Body of pancreas (tissue), 4 donors: ENCODE measurements at regions not wholly inside any gene's neighbourhood (a gene's known extent, or its start where the extent isn't known, plus 50 kb on each side); places are given as distances from the start of the nearest gene placed in this dataset.

Experiments used
- ATAC-seq: fragments of 150-250 bp; one replicate; pipeline ENCODE4 v1.9.1; 2016
- DNase-seq, 4 donors: peaks; one replicate each; pipeline ENCODE4 v3.0.0-alpha.2; 2019
- H3K27ac ChIP-seq, 4 donors: fragments of 200-600 bp; sonication (generic); 1 replicate in 3 of 4; 2 replicates in 1 of 4; pipeline versions ENCODE4 v1.5.1 to v1.6.1; 2016 to 2019; ENCODE audit warnings: mild to moderate bottlenecking in 1 of 4, mixed read lengths in 1 of 4, moderate library complexity in 1 of 4
- H3K27me3 ChIP-seq, 2 donors: fragments of 200-600 bp; sonication (generic); one replicate each; pipeline ENCODE4 v1.6.0; 2016; ENCODE audit warnings: mild to moderate bottlenecking in 1 of 2
- H3K36me3 ChIP-seq, 2 donors: fragments of 200-600 bp; sonication (generic); replicated peaks in 1 of 2; 2 replicates each; pipeline ENCODE4 v1.5.1; 2016; ENCODE audit warnings: low read depth in 2 of 2; ENCODE audit not compliant: insufficient read depth in 1 of 2
- H3K4me1 ChIP-seq: fragments of 200-600 bp; sonication (generic); one replicate; pipeline ENCODE4 v1.6.0; 2016
- H3K4me3 ChIP-seq, 2 donors: fragments of 200-600 bp; sonication (generic); 1 replicate in 1 of 2; 2 replicates in 1 of 2; pipeline ENCODE4 v1.5.1; 2016 to 2019
- H3K9me3 ChIP-seq, 3 donors: fragments of 200-600 bp; sonication (generic); 1 replicate in 2 of 3; 2 replicates in 1 of 3; pipeline ENCODE4 v1.5.1; 2016
- POLR2A ChIP-seq, 3 donors: fragments of 450-650 bp; IDR thresholded peaks; one replicate each; pipeline ENCODE4 v1.6.1; 2016; ENCODE audit warnings: antibody characterized with exemption in 3 of 3, mild to moderate bottlenecking in 2 of 3
- WGBS, 2 donors: methylation state at CpG; one replicate each; pipeline ENCODE4 v1.1.5; 2017; 5-methylcytosine and 5-hydroxymethylcytosine counted together
- intact Hi-C: fragments of 100-400 bp; cut with DNase I; formaldehyde crosslinking; loops from one replicate; pipeline ENCODE4 v1.15.1; 2023
- TF ChIP-seq, protein P1 (sequence below), 7 experiments: fragments of 450-650 bp in 4 of 7; fragments of 200-600 bp in 3 of 7; sonication (generic) in 3 of 7; IDR thresholded peaks; one replicate each; pipeline ENCODE4 v1.5.1; 2016 to 2019; ENCODE audit warnings: antibody characterized with exemption in 7 of 7

DNA sequence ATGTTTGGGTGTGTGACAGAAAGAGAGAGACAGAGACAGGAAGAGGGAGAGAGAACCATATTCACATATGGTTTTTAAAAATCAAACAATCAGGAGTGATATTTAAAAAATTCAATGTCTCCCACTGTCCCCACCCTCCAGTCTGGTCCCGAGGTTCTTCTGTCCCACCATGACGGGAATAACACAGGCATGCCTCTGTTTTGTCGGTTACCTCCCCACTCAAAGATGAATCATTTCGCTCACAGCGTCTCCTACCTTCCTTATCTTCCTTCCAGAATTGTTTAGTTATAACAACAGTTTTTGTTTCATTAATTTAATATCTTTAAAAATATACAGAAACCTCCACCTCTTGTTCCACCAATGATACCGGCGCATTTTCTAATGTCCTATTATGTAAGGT, 113.0 kb downstream of the KCNF1 start:
- H3K4me3 ChIP-seq, result no peak overlapping the region
- TF ChIP-seq, protein P1, sequence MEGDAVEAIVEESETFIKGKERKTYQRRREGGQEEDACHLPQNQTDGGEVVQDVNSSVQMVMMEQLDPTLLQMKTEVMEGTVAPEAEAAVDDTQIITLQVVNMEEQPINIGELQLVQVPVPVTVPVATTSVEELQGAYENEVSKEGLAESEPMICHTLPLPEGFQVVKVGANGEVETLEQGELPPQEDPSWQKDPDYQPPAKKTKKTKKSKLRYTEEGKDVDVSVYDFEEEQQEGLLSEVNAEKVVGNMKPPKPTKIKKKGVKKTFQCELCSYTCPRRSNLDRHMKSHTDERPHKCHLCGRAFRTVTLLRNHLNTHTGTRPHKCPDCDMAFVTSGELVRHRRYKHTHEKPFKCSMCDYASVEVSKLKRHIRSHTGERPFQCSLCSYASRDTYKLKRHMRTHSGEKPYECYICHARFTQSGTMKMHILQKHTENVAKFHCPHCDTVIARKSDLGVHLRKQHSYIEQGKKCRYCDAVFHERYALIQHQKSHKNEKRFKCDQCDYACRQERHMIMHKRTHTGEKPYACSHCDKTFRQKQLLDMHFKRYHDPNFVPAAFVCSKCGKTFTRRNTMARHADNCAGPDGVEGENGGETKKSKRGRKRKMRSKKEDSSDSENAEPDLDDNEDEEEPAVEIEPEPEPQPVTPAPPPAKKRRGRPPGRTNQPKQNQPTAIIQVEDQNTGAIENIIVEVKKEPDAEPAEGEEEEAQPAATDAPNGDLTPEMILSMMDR (IDR thresholded peaks at IDR 0.05), result no peak
- TF ChIP-seq POLR2A (IDR thresholded peaks at IDR 0.05), result no peak
- no peaks in the 10 kb centered on the region for H3K9me3 ChIP-seq
- ATAC-seq (no peak), DNase-seq (no peak)
- 66 to 71% methylated on average over 7 of the region's 7 CpGs for WGBS, 2 donors
- peak overlapping the region in 3 of 4 donors; percentile 52 to 72 (median 55) for H3K27ac ChIP-seq
- no peaks in the 10 kb centered on the region for H3K27me3 ChIP-seq
- no peaks in the 10 kb centered on the region for H3K36me3 ChIP-seq
- peaks cover 12% of the 10 kb centered on the region for H3K4me1 ChIP-seq
- intact Hi-C loops, result no loop called here

DNA sequence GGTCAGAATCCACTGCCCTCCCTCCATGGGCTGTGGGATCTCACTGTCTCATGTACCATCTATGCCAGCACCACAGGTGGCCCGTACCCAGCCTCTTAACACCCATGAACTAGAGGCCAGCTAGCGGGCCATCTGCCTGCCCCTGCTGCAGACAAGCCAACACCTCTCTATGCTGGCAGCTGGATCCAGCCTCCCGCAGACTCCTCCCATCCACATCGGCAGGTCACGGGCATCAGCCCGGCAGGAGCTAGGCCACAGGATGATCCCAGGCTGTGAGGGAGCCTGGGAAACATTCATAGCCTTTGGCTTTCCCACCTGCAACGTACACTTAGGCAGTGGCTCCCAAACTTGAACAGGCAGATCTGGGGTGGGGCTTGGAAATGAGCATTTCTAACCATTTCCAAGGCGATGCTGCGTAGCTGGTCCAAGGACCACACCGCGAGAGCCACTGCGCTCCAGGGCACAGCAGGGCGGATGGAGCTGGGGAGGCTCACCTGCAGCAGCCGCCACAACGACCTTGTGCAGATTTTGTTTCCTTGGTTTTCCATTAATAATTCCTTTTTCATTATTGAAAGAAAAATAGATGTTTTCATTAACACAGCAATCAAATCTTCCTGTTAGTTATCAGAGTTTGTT, 114.7 kb downstream of the KCNF1 start:
- Histone ChIP-seq H3K9me3 (no peaks in the 10 kb centered on the region), H3K4me1 (peaks cover 25% of the 10 kb centered on the region), H3K27me3 (no peaks in the 10 kb centered on the region), H3K36me3 (no peaks in the 10 kb centered on the region), H3K27ac (no peak overlapping the region), H3K4me3 (no peak overlapping the region)
- TF ChIP-seq, protein P1 (IDR thresholded peaks at IDR 0.05), result no peak
- intact Hi-C loops, result no loop called here
- ATAC-seq, result no peak
- DNase-seq, result no peak
- 89 to 90% methylated on average over 9 to 15 of the region's 15 CpGs for WGBS, 2 donors

DNA sequence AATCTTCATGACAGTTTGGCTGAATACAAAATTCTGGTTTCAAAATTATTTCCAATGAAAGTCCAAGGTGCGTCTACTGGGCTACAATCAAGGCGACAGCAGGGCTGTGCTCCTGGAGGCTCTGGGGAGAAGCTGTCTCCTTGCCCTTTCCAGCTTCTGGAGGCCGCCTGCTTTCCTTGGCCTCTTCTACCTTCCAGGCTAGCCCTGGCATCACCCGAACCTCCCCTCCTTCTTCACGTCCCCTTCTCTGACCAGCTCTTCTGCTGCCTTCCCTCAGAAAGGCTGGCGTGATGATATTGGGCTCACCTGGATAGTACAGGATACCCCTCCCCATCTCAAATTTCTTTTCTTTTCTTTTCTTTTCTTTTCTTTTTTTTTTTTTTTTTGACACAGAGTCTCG, 115.5 kb downstream of the KCNF1 start:
- Histone ChIP-seq H3K27me3 (no peaks in the 10 kb centered on the region), H3K36me3 (no peaks in the 10 kb centered on the region), H3K27ac (no peak overlapping the region), H3K4me3 (no peak overlapping the region), H3K4me1 (peaks cover 28% of the 10 kb centered on the region), H3K9me3 (no peaks in the 10 kb centered on the region)
- ATAC-seq (no peak), DNase-seq (no peak)
- 92 to 95% methylated on average over 6 to 7 of the region's 7 CpGs for WGBS, 2 donors
- intact Hi-C loops, result no loop called here
- no peak for TF ChIP-seq POLR2A (IDR thresholded peaks at IDR 0.05)
- TF ChIP-seq, protein P1 (IDR thresholded peaks at IDR 0.05), result no peak

DNA sequence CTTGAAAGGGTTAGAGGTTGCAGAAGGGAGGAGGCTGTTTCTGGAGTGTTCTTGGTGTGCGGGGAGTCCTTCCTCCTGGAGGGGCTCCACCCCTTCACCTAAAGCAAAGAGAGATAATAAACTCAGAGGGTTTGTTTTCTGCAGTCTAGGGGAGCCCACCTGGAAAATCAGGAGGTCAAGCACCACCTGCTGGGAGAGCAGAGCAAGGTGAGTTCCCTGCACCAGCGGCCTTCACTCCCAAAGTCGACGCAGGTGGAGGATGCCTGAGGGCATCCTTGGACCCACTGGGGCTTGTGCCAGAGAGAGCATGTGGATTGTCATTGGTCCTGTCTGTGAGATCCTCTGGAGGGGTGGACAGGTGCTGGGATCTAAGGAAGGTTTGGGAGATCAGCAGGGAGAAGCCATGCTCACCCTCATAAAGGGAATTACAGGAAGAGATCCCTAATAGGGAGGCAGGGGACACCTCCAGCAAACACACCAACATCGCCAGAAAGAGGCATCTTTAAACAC, 116.7 kb downstream of the KCNF1 start:
- Histone ChIP-seq H3K9me3 (no peaks in the 10 kb centered on the region), H3K27me3 (no peaks in the 10 kb centered on the region), H3K27ac (no peak overlapping the region), H3K36me3 (no peaks in the 10 kb centered on the region), H3K4me1 (peaks cover 28% of the 10 kb centered on the region), H3K4me3 (no peak overlapping the region)
- intact Hi-C loops, result no loop called here
- DNase-seq, result peak in 1 of 4 donors; percentile 21
- no peak for TF ChIP-seq POLR2A (IDR thresholded peaks at IDR 0.05)
- TF ChIP-seq, protein P1 (IDR thresholded peaks at IDR 0.05), result peak in 3 of 7 experiments; percentile 9 to 17 (median 12)
- WGBS, 2 donors, result 77 to 87% methylated on average over 5 of the region's 5 CpGs
- no peak for ATAC-seq

DNA sequence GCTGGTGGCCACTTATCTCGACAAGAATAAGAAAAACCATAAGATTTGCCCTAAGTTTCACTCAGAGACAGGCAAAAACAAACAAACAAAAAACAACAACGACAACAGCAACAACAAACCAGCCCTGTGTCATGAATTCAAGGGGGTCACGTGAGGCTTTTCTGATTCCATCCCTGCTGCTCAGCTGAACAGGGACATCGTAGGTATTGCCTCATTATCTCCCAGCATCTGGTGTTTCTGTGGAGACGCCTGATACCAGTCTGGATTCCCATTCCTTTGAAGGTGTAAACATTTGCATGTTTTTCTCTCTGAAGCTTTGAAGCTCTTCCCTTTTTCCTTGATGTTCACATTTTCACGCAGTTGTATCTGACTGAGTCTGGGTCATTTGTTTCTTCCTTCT, 117.4 kb downstream of the KCNF1 start:
- Histone ChIP-seq H3K36me3 (no peaks in the 10 kb centered on the region), H3K27ac (no peak overlapping the region), H3K9me3 (no peaks in the 10 kb centered on the region), H3K27me3 (no peaks in the 10 kb centered on the region), H3K4me1 (peaks cover 21% of the 10 kb centered on the region), H3K4me3 (no peak overlapping the region)
- ATAC-seq, result no peak
- WGBS, 2 donors, result 70 to 74% methylated on average over 6 of the region's 6 CpGs
- DNase-seq, result no peak
- intact Hi-C loops, result no loop called here
- TF ChIP-seq, protein P1 (IDR thresholded peaks at IDR 0.05), result no peak
- TF ChIP-seq POLR2A (IDR thresholded peaks at IDR 0.05), result no peak
